ENCODE measurements at regions not wholly inside any gene's neighbourhood (a gene's known extent, or its start where the extent isn't known, plus 50 kb on each side); places are given as distances from the start of the nearest gene placed in this dataset.
"Not testable (repeated sequence)": the region's sequence is repeated elsewhere in the genome, so short reads cannot be mapped to it uniquely, and the experiment has no call there.

DNA sequence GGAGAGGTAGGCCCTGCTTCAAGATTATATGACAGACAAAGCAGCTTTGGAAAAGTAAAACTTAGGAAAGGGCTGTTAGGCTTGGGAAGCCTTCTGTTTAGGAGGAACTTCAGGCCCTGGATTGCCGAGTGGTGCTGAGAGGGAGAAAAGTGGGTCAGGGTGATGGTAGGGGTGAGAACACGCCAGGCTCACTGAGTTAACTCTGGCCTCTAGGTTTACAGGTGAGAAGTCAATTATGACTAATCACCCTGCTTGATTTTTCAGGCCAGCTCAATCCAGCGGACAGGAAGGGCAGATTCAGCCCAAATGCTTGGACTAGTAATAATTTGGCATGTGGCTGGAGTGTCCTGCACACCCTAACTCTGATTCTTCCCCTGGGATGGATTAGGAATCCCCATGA lies 365.1 kb upstream of the LMCD1 start:
- no peak for DNase-seq (ENCODE audit: low spot score)

DNA sequence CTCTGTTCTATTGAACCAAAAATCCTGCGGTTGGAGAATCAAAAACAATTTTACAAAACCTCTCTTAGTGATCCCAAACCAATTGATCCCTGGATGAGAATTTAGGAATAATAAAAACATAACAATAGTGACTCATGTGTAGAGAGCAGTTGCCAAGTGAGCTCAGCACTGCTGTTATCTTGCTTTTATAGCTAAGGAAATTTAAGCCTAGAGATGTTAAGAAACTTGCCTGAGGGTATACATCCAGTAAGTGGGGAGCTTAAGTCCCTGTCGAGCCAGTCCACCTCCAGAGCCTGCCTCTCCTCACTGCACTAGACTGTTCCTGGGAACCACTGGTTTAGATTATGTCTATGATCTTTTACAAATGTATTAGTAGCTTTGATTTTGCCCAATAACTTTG lies 358.4 kb upstream of the LMCD1 start:
- DNase-seq (ENCODE audit: low spot score), result no peak

DNA sequence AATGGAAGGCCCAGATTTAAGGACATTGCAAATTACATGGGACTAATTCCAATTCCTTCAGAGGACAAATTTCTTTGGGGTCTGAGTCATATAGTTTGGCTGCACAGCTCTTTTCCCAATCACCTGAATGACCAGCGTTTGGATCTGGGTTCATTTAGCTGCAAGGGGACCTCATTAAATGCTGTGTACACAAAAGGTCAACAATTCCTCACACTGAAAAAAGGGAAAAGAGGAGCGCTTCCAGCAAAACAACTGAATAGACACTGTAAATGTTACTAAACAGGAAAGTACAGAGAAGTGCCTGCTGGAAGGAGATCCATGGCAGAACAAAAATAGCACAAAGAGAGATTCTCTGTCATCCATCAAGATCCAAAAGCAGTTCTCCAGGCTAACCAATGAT lies 356.0 kb upstream of the LMCD1 start:
- no peak for DNase-seq (ENCODE audit: low spot score)

DNA sequence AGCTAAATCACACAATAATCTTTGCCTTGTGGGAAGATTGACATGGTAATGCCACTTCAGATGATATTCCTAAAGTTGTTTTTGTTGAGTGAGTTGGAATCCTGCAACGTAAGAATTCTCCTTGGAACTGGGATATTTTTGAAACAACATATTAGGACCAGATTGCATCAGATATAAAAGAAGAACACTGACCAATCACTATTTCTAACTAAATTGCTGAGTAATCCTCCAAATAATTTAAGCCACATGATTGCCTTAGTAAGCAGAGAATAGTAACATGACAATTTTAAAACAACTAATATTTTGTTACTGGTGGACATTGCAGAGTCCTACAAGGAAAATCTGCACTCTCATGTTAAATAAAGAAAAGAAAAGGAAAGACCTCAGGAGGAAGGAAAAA lies 353.9 kb upstream of the LMCD1 start:
- DNase-seq (ENCODE audit: low spot score), result no peak

DNA sequence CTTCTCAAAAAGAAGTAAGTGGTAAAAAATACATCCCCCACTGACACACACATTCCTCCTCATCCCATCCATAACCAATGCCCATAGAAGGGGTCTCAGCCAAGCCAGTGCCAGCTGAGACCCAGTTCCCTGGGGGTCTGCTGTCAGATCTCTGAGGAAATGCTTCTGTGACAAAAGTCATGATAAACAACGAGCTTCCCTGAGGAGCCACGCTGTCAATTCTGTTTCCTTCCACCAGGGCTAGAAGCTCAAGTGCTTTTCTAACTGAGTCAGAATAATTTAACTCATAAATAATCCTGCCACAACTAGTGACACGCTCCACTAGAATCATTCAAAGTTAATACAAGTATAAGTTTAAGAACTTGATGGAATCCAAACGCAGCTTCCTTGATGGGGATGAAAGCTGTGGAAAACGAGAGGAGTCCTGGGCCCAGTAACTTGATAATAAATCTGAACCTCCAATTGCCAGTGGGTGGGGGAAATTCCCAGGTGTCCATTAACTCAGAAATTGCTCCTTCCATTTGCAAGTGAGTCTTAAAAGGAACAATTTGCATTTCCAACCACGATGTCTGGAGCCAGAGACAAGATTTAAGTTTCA lies 348.7 kb upstream of the LMCD1 start:
- DNase-seq (ENCODE audit: low spot score), result no peak

DNA sequence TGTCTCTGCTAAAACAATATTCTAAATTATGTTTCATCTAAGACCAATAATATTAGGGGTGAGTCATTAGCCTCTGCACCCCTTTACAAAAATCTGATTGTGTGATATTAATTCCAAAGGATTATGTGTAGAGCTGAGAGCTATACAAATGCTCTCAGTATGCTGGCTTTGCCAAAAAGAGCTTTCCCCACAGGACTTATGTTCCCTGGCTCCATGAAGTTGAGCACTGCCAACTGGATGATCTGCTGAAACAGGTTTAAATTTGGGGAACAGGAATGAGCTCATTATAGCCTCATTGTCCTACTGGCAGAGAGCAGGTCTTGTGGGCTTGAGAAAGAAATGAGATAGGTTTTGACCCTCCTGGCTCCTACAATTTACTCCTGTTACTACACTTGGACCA lies 347.8 kb upstream of the LMCD1 start:
- no peak for DNase-seq (ENCODE audit: low spot score)

DNA sequence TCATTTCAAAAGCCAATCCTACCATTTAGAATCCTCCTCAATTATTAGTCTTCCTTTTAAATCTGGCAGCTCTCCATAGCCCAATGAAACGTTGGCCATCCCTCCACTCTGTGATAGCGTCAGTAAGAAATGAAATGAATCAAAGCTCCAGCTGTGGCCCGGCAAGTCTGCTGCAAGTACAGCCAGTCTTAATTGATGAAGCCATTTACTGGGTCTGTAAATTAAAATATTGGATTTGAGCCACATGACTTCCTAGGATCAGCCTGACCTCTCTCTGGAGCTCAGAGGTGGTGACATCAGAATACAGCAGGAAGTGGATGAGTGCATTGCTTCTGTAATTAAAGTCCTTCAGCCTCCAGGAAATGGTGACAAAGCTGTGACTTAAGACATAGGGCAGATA lies 347.0 kb upstream of the LMCD1 start:
- DNase-seq (ENCODE audit: low spot score), result no peak

DNA sequence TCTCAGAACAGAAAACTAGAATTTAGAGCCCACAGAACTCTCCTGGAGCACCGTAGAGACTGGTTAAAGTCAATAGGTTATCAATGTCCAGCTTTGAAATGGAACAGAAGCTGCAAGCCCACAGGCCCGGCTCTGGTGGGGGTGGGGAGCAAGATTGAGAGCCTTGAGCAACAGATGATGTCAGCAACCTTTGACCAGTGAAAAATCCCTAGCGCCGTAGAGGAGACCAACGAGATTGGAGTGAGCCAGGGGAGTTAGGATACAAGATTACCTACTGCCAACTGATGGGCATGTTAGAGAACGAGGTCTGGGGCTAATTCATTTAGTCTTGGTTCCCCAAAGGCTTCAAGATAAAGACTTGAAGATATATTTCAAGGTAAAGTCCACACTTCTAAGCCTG lies 345.5 kb upstream of the LMCD1 start:
- DNase-seq (ENCODE audit: low spot score), result no peak

DNA sequence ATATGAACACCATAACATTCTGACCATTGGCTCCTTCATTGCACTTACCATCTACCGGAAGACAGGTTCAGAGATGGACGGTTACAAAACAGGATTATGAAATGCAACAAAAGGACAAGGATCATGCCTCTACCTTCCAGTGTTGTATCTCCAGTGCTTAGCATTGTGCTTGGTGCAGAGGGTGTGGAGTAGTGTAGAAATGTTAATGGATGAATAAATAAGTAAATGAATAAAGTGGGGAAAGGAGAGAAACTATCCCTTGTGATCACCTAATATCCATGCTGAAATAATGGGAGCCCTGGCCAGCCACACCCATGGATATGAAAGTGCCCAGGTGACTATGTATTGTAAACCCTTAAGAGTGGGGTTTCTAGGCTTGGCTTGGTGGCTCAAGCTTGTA lies 344.8 kb upstream of the LMCD1 start:
- DNase-seq (ENCODE audit: low spot score), result no peak

DNA sequence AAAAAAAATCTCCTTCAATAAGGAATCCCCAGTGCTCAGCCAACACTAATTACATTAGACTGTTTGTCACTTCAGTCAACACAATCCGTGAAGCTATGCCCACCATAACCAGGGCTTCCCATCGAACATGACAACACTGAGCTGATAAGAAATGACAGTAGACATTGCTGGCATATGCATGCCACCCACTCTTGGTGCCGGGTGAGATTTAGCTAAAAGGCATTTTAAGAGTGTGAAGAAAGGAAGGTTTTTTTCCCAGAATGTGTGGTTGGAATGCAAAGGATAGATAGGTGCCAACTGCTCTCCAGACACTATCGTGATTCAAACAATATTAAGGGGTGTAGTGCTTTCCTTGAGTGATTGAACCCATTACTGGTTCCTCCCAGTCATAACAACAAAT lies 344.0 kb upstream of the LMCD1 start:
- DNase-seq (ENCODE audit: low spot score), result no peak

DNA sequence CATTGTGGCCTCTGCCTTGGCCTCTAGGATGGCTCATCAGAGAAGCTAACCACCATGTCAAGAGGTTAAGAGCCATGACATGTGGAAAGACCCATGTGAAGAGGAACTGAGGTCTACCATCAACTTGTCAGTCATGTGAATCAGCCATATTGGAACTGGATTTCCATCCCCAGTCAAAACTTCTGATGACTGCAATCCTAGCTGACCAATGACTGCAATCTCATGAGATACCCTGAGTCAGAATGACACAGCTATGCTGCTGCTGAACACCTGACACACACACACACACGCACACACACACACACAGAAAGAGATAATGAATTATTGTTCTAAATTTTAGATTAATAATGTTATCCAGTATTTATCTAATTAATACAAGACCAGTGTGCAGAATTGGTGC lies 337.5 kb upstream of the LMCD1 start:
- no peak for DNase-seq (ENCODE audit: low spot score)

DNA sequence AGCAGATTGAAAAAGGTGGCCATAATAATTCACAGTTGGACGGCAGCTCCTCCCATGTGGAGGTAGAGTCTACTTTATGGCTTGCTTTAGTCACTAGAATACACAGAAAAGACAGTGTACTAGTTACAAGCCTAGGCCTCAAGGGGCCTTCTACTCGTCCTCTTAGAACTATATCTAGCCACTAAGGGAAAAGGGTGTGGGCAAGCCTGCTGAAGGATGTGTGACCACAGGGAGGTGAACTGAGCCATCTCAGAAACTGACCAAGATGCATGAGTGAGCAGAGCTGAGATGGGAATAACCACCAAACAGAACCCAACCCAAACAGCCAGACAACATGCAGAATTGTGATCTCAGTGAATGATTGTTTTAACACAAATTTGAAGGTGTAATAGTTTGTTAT lies 335.6 kb upstream of the LMCD1 start:
- no peak for DNase-seq (ENCODE audit: low spot score)

DNA sequence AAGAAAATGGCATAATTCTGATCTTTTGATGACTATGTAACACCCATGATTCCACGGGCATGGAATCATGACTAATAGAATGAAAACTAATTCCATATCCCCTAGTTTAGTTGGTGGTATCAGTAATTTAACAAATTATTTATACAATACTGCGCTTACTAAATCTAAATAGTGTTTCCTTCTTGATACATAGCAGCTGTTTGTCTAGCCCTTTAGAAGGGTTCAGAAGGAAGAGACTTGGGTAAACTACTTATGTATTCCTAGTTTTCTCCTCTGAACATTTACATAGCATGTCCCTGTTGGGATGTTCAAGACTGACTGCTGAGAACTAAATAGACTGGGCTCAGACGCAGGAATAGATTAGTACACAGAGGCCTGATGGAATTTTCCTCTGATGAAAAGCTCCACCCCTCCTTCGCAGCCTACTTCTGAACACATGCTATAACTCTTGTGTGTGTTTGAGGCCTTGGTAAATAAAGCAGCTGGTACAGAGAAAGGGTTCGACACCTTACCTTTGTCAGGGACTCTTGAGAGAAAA lies 330.6 kb upstream of the LMCD1 start:
- DNase-seq (ENCODE audit: low spot score), result no peak

DNA sequence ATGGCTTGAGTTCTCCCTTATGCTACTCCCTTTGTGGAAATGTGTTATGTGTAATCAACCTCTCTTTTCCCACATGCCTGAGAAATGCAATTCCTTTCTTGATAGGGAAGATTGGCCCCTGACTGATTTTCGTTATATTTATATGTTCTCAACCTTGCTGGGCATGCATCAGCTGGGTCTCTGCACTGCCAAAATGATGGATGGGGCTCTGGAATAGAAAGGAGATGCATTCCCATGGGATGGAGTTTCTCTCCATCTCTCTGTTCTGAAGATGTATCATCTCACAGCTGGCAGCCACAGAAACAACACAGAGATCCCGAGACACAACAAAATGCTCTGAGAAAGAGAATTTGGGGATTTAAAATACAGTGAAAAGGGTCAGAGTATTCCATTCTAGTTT lies 327.7 kb upstream of the LMCD1 start:
- DNase-seq (ENCODE audit: low spot score), result no peak

DNA sequence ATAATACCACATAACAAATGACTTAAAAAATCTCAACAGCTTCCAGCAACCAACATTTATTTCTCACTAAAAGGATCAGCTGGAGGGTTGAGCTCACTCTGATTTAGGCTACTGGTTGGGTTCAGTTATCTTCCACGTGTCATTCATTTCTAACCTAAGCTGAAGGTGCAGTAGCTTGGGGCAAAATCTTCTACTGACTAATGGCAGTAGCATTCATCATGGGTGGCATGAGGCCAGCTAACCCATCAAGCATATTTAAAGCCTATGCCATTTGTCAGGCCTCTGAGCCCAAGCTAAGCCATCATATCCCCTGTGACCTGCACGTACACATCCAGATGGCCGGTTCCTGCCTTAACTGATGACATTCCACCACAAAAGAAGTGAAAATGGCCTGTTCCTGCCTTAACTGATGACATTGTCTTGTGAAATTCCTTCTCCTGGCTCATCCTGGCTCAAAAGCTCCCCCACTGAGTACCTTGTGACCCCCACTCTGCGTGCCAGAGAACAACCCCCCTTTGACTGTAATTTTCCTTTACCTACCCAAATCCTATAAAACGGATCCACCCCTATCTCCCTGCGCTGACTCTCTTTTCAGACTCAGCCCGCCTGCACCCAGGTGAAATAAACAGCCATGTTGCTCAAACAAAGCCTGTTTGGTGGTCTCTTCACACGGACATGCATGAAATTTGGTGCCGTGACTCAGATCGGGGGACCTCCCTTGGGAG lies 324.7 kb upstream of the LMCD1 start:
- not testable (repeated sequence) for DNase-seq (ENCODE audit: low spot score)

DNA sequence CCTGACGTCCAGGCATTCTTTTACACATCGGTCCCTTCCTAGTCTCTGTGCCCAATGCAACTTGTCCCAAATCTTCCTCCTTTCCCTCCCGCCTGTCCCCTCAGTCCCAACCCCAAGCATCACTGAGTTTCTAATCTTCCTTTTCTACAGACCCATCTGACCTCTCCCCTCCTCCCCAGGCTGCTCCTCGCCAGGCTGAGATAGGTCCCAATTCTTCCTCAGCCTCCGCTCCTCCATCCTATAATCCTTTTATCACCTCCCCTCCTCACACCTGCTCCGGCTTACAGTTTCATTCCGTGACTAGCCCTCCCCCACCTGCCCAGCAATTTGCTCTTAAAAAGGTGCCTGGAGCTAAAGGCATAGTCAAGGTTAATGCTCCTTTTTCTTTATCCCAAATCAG lies 323.1 kb upstream of the LMCD1 start:
- not testable (repeated sequence) for DNase-seq (ENCODE audit: low spot score)

DNA sequence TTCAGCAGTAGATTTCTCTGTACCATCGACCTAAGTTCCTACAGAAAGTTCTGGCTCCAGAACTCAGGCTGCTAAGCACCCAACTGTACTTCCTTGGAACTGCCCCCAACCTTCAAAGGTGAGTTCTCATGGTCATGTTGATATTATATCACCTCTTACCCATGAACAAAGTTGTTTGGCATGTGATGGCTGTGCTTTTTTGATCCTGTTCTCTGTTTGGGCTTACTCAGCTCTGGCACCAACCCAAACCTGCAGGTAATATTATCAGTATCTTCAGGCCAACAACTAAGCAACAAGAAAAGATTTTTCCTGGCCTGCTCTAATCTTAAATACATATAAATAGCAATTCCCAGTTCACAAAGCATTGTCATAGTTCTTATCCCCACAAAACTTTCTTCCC lies 318.7 kb upstream of the LMCD1 start:
- no peak for DNase-seq (ENCODE audit: low spot score)

DNA sequence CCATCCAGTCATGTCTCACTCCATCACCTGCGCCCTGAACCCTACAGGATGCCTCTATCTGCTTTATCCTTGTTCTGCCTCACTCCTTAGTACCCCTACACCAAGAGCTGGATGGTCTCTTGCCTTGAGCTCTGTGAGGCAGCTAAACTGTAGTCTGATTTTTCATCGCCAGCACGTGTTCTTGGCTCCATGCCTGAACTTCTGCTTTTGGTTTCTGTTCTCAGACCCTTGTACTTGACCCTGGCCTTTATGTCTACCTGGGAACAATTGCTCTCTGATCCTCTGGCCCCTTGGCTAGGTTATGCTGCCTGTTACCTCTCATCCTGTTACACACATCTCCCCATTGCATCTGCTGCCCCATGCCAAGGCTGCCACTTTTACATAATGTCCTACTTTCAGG lies 318.0 kb upstream of the LMCD1 start:
- no peak for DNase-seq (ENCODE audit: low spot score)

DNA sequence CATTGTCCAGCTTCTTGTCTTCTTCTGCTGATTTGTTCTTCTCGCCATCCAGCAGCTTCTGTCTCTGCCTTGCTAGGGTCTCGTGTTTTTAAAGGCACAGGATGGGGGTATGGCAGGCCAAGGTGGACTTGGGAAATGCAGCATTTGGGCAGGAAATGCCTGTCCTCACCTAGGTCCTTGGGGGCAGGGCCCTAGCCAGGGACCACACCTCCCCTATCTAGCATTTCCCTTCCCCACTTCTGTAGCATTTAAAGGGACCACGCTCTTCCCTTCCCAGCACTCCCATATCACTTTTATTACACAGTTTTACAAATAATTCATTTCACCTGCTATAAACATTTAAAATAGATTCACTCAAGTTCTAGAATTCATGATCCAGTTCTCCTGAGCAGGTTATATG lies 315.4 kb upstream of the LMCD1 start:
- DNase-seq (ENCODE audit: low spot score), result no peak

DNA sequence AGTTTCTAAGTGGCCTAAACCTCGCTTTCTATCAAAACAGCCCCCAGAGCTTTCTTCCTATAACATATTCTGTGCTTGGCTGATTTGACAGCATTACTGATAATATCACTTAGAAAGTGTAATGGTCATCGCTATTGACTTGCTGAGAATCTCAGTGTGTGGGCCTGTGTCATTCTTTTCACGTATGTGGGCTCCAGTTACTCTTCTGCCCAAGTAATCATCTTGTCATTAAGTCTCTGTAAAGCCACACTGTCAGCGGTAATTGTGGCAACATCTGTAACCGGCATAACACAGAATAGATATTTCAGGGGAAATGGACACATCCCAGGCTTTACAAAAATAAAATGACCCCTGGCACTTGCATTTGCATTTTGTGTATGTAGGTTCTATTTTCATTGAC lies 313.6 kb upstream of the LMCD1 start:
- DNase-seq (ENCODE audit: low spot score), result no peak

DNA sequence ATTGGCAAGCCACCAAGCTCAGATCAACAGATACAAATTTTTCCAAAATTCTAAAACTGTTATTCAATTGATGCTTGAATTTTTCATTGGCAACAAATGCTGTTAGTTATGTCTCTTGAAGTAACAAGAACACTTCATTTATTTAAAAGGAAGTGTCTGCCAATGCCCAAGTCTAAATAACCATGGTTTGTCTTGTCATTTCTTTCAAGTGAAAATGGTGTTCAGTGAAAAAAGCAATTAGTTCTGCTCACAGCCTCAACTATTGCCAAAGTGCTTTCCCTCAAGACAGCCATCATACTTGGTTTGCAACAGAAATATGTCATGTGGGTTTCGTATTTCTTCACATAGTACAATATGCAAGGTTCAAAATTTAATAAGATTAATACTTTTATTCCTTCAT lies 312.6 kb upstream of the LMCD1 start:
- DNase-seq (ENCODE audit: low spot score), result no peak

DNA sequence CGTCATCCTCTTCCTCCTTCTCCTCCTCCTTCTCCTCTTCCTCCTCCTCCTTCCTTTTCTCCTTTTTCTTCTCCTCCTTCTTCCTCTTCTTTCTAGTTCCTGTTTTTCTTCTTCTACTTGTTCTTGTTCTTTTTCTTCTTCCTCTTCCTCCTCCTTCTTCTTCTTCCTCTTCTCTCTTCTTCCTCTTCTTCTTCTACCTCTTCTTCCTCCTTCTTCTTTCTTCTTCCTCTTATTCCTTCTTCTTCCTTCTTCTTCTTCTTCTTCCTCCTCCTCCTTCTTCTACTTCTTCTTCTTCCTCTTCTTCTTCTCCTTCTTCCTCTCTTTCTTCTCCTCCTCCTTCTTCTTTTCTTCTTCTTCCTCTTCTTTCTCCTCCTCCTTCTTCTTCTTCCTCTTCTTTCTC lies 310.2 kb upstream of the LMCD1 start:
- no peak for DNase-seq (ENCODE audit: low spot score)

DNA sequence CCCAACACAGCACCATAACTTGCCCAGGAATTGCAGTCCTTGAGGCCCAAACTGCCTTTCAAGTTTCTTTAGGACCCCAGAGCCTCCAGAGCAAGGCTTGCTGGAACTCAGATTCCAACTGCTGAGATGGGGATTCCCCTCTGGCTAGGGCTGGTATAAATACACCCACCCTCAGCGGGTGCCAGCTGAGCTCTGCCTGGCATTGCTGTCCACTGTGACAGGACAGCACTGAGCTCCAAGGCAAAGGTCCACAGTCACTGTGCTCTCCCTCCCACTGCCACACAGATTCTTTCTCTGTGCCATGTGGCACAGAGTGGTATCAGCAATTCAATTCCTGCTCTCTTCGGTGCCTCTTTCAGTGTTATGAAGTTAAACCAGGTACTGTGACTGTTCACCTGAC lies 304.2 kb upstream of the LMCD1 start:
- no peak for DNase-seq (ENCODE audit: low spot score)

DNA sequence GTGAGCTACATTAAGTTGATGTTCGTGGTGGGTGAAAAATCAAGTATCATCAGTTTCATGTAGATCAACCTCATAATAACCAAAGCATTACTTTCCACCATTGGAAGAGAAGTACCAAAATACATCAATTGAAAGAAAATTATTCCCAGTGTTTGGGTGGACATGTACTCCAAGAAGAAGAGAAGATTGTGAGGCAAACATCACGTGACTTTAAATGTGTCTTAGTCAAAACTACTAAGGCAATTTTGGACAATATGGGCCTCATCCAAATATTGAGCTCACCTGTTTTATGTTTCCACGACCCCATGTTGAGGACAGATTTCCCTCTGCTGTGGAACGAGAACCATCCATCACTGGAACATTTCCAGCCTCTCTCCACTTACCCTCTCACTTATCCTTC lies 303.0 kb upstream of the LMCD1 start:
- no peak for DNase-seq (ENCODE audit: low spot score)

Data from germinal center (tissue), 1 donor.